CD4-positive, alpha-beta T cell (primary cell): ENCODE measurements at regions not wholly inside any gene's neighbourhood (a gene's known extent, or its start where the extent isn't known, plus 50 kb on each side); places are given as distances from the start of the nearest gene placed in this dataset.
A peak's percentile ranks its signal among the peaks of the same experiment; 100 is the strongest.

Experiments used
- ATAC-seq: fragments of 200-7000 bp; cut with Tn5 transposase; one replicate; pipeline ENCODE4 v1.10.0; 2022; ENCODE audit warnings: mild to moderate bottlenecking; ENCODE audit not compliant: poor library complexity
- CTCF ChIA-PET: fragments of 350-600 bp; sonication (Branson Sonifier 250); formaldehyde crosslinking; loops from one replicate; lab custom pipeline; 2021; ENCODE audit warnings: antibody characterized with exemption, inconsistent platforms; lab: Charles Lee
- POLR2A ChIA-PET: fragments of 350-600 bp; sonication (Branson Sonifier 250); formaldehyde crosslinking; loops from one replicate; lab custom pipeline; 2021; ENCODE audit warnings: antibody characterized with exemption, inconsistent platforms; lab: Charles Lee
- DNase-seq, 14 experiments: peaks; one replicate each; pipeline ENCODE4 v3.0.0-alpha.2; 2013 to 2020; ENCODE audit warnings: mixed read lengths in 2 of 14
- H3K27ac ChIP-seq, 2 donors: one replicate each; pipeline versions ENCODE4 v1.5.1 to v1.7.0; 2013; ENCODE audit warnings: low read length in 2 of 2, low read depth in 1 of 2, mild to moderate bottlenecking in 1 of 2
- H3K27me3 ChIP-seq, 2 experiments: 1 replicate in 1 of 2; 2 replicates in 1 of 2; pipeline versions ENCODE4 v1.6.1 to v1.7.0; 2013; ENCODE audit warnings: low read length in 2 of 2, control low read depth in 1 of 2, mild to moderate bottlenecking in 1 of 2, moderate library complexity in 1 of 2; ENCODE audit not compliant: insufficient read depth in 2 of 2, control insufficient read depth in 1 of 2
- H3K36me3 ChIP-seq: one replicate; pipeline ENCODE4 v1.6.1; 2013; ENCODE audit warnings: low read length, control low read depth; ENCODE audit not compliant: insufficient read depth
- H3K4me1 ChIP-seq: one replicate; pipeline ENCODE4 v1.6.1; 2013; ENCODE audit warnings: low read length, control low read depth; ENCODE audit not compliant: insufficient read depth
- H3K4me3 ChIP-seq: one replicate; pipeline ENCODE4 v1.5.1; 2013; ENCODE audit warnings: mild to moderate bottlenecking, low read length, moderate library complexity
- H3K9me3 ChIP-seq, 2 experiments: 1 replicate in 1 of 2; 2 replicates in 1 of 2; pipeline versions ENCODE4 v1.6.1 to v1.7.0; 2013; ENCODE audit warnings: low read length in 2 of 2, mild to moderate bottlenecking in 2 of 2, control low read depth in 1 of 2, moderate library complexity in 1 of 2; ENCODE audit not compliant: control insufficient read depth in 1 of 2, insufficient read depth in 1 of 2
- H3K27ac Mint-ChIP-seq: one replicate; pipeline ENCODE4 v1.8.0; 2020; ENCODE audit warnings: mixed read lengths
- H3K27me3 Mint-ChIP-seq: one replicate; pipeline ENCODE4 v1.8.0; 2021; ENCODE audit warnings: mixed read lengths
- H3K36me3 Mint-ChIP-seq: one replicate; pipeline ENCODE4 v1.8.0; 2021; ENCODE audit warnings: low read depth, mixed read lengths
- H3K4me1 Mint-ChIP-seq: one replicate; pipeline ENCODE4 v1.8.0; 2021; ENCODE audit warnings: low read depth, mixed read lengths
- H3K4me3 Mint-ChIP-seq: one replicate; pipeline ENCODE4 v1.8.0; 2020; ENCODE audit warnings: mild to moderate bottlenecking, mixed read lengths
- H3K9me3 Mint-ChIP-seq: one replicate; pipeline ENCODE4 v1.8.0; 2020; ENCODE audit warnings: mixed read lengths
- intact Hi-C, 2 experiments: fragments of 100-400 bp; cut with DNase I in 1 of 2; cut with micrococcal nuclease in 1 of 2; formaldehyde crosslinking; loops; one replicate each; pipeline versions ENCODE4 v1.15.1 to v1.9.0; 2023 to 2025; cut with DNase I, micrococcal nuclease
- TF ChIP-seq, protein P1 (sequence below): fragments of 200-600 bp; IDR thresholded peaks from one replicate; pipeline ENCODE4 v1.8.0; 2022; ENCODE audit warnings: antibody characterized with exemption, mild to moderate bottlenecking

GRCh38 chr18:60003610-60004185 is 103.9 kb downstream of the PMAIP1 start:
- Histone ChIP-seq H3K4me3 (no peak overlapping the region), H3K36me3 (no peaks in the 10 kb centered on the region), H3K27me3 (no peaks in the 10 kb centered on the region), H3K4me1 (no peaks in the 10 kb centered on the region), H3K27ac (no peak overlapping the region), H3K9me3 (peaks cover 0 to 8% of the 10 kb centered on the region in 2 experiments)
- H3K4me3 Mint-ChIP-seq: no peak overlapping the region
- TF ChIP-seq, protein P1, sequence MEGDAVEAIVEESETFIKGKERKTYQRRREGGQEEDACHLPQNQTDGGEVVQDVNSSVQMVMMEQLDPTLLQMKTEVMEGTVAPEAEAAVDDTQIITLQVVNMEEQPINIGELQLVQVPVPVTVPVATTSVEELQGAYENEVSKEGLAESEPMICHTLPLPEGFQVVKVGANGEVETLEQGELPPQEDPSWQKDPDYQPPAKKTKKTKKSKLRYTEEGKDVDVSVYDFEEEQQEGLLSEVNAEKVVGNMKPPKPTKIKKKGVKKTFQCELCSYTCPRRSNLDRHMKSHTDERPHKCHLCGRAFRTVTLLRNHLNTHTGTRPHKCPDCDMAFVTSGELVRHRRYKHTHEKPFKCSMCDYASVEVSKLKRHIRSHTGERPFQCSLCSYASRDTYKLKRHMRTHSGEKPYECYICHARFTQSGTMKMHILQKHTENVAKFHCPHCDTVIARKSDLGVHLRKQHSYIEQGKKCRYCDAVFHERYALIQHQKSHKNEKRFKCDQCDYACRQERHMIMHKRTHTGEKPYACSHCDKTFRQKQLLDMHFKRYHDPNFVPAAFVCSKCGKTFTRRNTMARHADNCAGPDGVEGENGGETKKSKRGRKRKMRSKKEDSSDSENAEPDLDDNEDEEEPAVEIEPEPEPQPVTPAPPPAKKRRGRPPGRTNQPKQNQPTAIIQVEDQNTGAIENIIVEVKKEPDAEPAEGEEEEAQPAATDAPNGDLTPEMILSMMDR: no peak
- peaks cover 19% of the 10 kb centered on the region for H3K27me3 Mint-ChIP-seq
- no peaks in the 10 kb centered on the region for H3K9me3 Mint-ChIP-seq
- no peaks in the 10 kb centered on the region for H3K36me3 Mint-ChIP-seq
- CTCF ChIA-PET: no interaction called here
- ATAC-seq (no peak), DNase-seq (no peak)
- H3K27ac Mint-ChIP-seq: no peak overlapping the region
- POLR2A ChIA-PET: no interaction called here
- H3K4me1 Mint-ChIP-seq: no peaks in the 10 kb centered on the region
- intact Hi-C loops: no loop called here

GRCh38 chr18:59996370-59996966 is 96.7 kb downstream of the PMAIP1 start:
- DNase-seq (peak in 1 of 14 experiments; percentile 2), ATAC-seq (no peak)
- no peaks in the 10 kb centered on the region for H3K9me3 Mint-ChIP-seq
- no peaks in the 10 kb centered on the region for H3K36me3 ChIP-seq
- ChIA-PET POLR2A (no interaction called here), CTCF (interaction anchor here (0.9 to 1.2 kb wide), 2 partner anchors 34 to 159 kb away, joined by 3 to 5 read pairs; no protein-coding TSS in a partner anchor)
- peaks cover 0 to 5% of the 10 kb centered on the region in 2 experiments for H3K27me3 ChIP-seq
- no peak overlapping the region for H3K4me3 Mint-ChIP-seq
- no peak overlapping the region for H3K27ac ChIP-seq
- H3K4me1 ChIP-seq: no peaks in the 10 kb centered on the region
- H3K27ac Mint-ChIP-seq: no peak overlapping the region
- no peaks in the 10 kb centered on the region for H3K9me3 ChIP-seq
- TF ChIP-seq, protein P1: peak; percentile 21
- intact Hi-C loops: no loop called here
- peaks cover 19% of the 10 kb centered on the region for H3K27me3 Mint-ChIP-seq
- no peaks in the 10 kb centered on the region for H3K4me1 Mint-ChIP-seq
- H3K36me3 Mint-ChIP-seq: no peaks in the 10 kb centered on the region
- no peak overlapping the region for H3K4me3 ChIP-seq

- Histone ChIP-seq H3K9me3 (no peaks in the 10 kb centered on the region), H3K27ac (no peak overlapping the region), H3K36me3 (no peaks in the 10 kb centered on the region), H3K27me3 (peaks cover 2 to 10% of the 10 kb centered on the region in 2 experiments), H3K4me1 (no peaks in the 10 kb centered on the region), H3K4me3 (no peak overlapping the region)
- no peak overlapping the region for H3K27ac Mint-ChIP-seq
- ATAC-seq: no peak
- no peak for DNase-seq
- no peak overlapping the region for H3K4me3 Mint-ChIP-seq
- TF ChIP-seq, protein P1: no peak
- POLR2A ChIA-PET: no interaction called here
- H3K27me3 Mint-ChIP-seq: peaks cover 34% of the 10 kb centered on the region
- no peaks in the 10 kb centered on the region for H3K9me3 Mint-ChIP-seq
- intact Hi-C loops: no loop called here
- CTCF ChIA-PET: interaction anchor here (1.7 kb wide), 1 partner anchor 15 kb away, joined by 3 read pairs; no protein-coding TSS in a partner anchor
- no peaks in the 10 kb centered on the region for H3K4me1 Mint-ChIP-seq
- H3K36me3 Mint-ChIP-seq: no peaks in the 10 kb centered on the region
Measured at GRCh38 chr18:59994357-59994756, 94.6 kb downstream of the PMAIP1 start.
